ENCODE measurements at regions not wholly inside any gene's neighbourhood (a gene's known extent, or its start where the extent isn't known, plus 50 kb on each side); places are given as distances from the start of the nearest gene placed in this dataset.

GRCh38 chr2:71834796-71835195 lies 312.9 kb downstream of the CYP26B1 start:
- TF ChIP-seq, protein P1, sequence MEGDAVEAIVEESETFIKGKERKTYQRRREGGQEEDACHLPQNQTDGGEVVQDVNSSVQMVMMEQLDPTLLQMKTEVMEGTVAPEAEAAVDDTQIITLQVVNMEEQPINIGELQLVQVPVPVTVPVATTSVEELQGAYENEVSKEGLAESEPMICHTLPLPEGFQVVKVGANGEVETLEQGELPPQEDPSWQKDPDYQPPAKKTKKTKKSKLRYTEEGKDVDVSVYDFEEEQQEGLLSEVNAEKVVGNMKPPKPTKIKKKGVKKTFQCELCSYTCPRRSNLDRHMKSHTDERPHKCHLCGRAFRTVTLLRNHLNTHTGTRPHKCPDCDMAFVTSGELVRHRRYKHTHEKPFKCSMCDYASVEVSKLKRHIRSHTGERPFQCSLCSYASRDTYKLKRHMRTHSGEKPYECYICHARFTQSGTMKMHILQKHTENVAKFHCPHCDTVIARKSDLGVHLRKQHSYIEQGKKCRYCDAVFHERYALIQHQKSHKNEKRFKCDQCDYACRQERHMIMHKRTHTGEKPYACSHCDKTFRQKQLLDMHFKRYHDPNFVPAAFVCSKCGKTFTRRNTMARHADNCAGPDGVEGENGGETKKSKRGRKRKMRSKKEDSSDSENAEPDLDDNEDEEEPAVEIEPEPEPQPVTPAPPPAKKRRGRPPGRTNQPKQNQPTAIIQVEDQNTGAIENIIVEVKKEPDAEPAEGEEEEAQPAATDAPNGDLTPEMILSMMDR (IDR thresholded peaks at IDR 0.05), result no peak
- TF ChIP-seq POLR2A (IDR thresholded peaks at IDR 0.05), result no peak

Data from Peyer's patch (tissue), 4 donors.